HG02623 (cell line): ENCODE measurements at regions not wholly inside any gene's neighbourhood (a gene's known extent, or its start where the extent isn't known, plus 50 kb on each side); places are given as distances from the start of the nearest gene placed in this dataset.

Experiments
- ATAC-seq: cut with Tn5 transposase; IDR thresholded peaks from one replicate; pipeline ENCODE4 v1.9.1; 2021; ENCODE audit warnings: moderate library complexity; ENCODE audit not compliant: unreplicated experiment

DNA sequence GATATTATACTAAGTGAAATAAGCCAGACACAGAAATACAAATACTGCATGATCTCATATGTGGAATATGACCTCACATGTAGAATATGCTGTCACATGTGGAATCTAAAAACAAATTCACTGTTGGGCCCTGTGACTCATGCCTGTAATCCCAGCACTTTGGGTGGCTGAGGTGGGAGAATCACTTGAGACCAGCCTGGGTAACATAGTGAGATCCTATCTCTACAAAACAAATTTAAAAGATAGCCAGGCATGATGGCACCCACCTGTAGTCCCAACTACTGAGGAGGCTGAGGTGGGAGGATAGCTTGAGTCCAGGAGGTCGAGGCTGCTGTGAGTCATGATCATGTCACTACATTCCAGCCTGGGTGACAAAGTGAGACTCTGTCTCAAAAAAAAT lies 160.3 kb downstream of the PTEN start:
- no peak for ATAC-seq

- no peak for ATAC-seq
These were observed 162.6 kb downstream of the PTEN start for GRCh38 chr10:88026031-88026430.

GRCh38 chr10:88027570-88027969 lies 164.1 kb downstream of the PTEN start:
- no peak for ATAC-seq

- ATAC-seq, result no peak
These were observed 164.6 kb downstream of the PTEN start for GRCh38 chr10:88028072-88028471.

GRCh38 chr10:88028654-88029053 lies 165.2 kb downstream of the PTEN start:
- no peak for ATAC-seq

- ATAC-seq, result no peak
These were observed 169.1 kb downstream of the PTEN start for GRCh38 chr10:88032566-88032965.

DNA sequence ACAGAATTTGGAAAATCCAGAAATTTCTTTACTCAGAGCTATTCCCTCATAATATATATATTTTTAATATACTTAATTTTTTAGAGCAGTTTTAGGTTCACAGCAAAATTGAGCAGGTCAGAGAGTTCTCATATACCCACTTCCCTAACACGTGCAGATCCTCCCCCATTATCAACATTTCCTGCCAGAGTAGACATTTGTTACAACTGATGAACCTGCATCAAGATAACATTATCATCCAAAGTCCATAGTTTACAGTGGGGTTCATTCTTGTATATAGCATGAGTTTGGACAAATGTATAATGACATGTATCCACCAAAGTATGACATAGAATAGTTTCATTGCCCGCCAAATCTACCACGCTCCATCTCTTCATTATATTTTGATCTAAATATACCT lies 170.0 kb downstream of the PTEN start:
- no peak for ATAC-seq

GRCh38 chr10:88033793-88034192 lies 170.4 kb downstream of the PTEN start:
- ATAC-seq, result no peak

DNA sequence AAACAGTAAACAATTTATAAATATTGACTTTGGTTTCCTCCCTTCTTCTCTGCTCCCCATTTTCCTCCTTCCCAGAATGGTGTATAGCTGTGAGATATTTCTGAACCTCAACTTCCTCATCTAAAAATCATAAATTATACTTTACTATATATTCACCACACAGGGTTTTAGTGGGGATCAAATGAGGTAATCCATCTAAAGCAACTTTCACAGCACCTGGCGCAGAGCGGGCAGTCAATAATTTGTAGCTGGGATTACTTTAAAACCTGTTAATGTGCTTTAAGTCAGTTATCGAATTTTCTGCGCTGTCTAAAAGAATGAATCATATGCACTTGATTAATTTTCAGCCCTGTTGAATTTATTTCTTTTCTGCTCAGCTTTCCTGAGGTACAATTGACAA lies 172.7 kb downstream of the PTEN start:
- no peak for ATAC-seq

GRCh38 chr10:88037623-88038022 lies 174.2 kb downstream of the PTEN start:
- no peak for ATAC-seq

DNA sequence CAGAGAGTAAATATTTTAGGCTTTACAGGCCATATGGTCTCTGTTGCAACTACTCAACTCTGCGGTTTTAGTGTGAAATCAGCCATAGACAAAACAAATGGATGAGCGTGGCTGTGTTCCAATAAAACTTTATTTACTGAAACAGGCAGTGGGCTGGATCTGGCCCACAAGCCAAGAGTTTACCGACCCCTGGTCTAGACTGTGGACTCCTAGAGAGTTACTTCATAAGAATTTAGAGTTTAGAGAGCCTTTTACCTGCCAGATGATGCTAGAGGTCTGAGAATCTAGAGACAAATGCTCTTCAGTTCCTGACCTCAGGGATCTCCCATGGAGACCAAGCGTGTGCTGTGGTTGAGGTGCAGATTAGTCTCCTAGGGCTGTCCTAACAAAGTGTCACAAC lies 174.8 kb downstream of the PTEN start:
- no peak for ATAC-seq

DNA sequence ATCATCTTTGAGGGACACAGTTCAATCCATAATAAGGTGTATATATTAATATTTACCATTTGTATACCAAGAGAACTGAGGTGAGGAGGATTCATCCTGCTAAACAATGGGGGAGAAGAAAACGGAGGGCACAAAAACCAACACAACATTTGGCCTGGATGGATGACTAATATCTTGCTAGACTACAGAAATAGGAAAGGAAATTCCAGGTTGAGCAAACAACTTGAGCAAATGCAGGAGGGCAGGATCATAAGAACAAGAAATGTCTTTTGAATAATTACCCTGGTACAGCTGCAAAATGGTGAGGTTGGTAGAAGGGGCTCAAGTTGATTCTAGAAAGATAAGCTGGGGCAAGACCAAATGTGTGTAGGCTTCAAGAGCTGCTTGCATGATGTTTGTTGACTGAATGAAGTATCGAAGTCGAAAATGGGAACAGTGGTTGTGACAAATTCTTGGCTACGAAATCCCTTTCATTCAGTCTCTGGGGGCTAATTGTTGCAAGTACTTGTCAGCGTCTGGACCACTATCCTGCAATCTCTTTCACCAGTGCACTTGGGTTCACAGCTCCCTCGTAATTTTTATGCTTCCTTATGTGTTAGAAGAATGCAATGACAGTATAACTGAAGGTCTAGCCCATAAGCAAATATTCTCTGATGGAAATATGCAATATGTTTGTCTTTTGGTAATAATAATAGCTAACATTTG lies 176.2 kb downstream of the PTEN start:
- no peak for ATAC-seq

- ATAC-seq, result no peak
These were observed 178.1 kb downstream of the PTEN start for GRCh38 chr10:88041243-88042159.

DNA sequence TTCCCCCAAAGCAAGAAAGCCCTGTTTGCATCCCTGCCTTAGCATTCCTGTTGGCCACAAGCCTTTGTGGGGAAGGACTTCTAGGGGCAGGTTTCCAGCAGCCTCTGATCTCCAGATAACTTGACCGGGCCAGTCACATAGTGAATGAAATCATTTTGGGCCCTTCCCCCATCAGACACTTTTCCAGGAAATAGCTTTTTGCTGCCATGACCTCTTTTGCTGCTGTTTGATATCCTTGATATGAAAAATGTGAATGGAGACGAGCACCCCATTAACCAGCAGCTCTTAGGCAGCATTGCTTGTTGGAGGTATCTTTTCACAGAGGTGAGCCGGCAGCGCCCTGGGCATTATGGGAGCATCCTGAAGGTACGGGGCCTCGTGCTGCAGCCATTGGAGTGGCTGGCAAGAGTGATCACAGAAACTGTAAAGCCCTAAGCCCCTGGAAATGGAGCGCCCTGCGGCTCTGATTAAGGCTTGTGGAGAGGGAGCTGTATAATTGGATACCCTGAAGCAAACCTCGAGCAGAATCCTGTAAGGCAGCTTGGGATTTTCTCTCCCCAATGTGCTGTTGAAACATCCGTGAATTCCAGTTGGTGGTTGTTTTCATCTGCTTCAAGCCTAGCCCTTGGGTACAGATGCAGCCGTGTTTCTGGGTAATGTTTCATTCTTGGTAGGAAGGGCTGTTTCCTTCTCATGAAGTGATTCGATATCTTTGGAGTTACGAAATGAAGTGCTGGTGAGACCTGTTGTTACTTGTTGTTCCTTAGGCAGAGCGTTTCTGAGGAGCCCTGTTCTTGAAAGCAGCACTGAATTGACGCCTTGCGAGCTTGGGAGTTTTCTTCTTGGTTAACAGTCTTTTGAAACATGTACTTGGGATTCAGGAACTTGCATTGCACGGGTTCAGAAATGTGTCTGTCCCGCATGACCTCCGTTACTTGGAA lies 179.0 kb downstream of the PTEN start:
- no peak for ATAC-seq

GRCh38 chr10:88045096-88045495 lies 181.7 kb downstream of the PTEN start:
- no peak for ATAC-seq

DNA sequence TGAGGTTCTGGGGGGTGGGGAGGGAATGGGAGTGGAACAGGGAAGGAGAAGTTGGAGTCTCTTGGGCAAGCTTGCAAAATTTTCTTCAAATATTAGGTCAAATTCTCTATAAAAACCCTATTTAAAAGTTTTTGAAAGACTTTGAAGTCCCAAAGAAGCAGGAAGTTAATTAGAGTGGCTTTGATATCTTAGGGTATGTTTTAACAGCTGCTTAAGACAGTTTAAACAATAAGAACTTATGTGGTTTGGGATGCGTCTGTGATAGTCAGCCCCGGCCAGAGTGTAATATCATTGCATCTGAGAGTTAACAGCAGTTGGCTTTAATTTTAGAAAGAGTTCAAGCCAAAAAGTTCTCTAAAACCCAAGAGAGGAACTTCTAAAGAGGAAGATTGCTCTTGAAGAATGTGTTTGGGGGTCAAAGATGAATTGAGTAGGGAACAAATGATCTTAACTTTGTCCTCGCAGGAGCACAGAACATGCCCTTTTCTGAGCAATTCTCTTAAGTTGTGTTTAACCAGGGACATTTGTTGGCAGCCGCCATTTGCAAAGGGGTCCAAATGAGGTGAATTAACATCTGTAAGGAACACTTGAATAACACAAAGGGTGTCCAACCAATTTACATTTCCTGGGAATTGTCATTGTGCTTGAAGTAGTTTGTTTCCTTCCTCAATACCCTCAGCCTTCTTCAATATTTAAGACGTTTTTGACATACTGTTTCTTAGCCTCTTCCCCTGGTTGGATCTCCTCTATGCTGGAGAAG lies 182.4 kb downstream of the PTEN start:
- ATAC-seq, result no peak

DNA sequence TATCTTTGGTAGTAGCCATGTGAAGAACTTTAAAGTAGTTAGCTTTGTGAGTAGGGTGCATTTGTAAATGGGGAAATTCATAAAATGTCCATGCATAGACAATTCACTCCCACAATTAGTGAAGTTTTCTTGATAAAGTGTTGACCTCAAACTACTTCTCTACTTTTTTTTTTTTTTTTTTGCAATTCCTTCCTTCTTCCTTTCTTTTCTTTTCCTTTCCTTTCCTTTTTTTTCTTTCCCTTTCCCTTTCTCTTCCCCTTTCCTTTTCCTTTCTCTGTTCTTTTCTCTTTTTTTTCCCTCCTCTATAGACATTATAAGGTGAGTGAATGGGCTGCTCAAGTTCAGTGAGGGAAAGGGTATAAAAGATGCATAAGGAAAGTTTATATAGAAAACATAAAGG lies 184.2 kb downstream of the PTEN start:
- no peak for ATAC-seq

DNA sequence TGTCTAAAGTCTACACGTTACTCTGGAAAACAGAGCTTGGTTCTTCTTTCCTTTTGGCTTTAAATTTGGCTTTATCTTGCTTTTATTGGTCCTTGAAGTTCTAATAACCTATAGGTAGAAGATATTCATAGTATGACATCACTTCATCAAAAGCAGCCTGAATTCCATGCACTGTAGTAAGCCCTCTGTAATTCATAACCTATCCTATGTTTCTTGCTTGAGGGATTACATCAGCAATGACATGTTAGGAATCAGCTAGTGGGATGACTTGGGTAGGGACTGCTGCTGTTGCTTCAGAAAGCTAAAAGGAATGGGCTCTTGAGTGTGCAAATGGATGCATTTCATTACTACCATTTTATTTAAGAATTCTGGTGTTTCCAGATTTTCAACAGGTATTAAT lies 184.9 kb downstream of the PTEN start:
- ATAC-seq, result no peak

DNA sequence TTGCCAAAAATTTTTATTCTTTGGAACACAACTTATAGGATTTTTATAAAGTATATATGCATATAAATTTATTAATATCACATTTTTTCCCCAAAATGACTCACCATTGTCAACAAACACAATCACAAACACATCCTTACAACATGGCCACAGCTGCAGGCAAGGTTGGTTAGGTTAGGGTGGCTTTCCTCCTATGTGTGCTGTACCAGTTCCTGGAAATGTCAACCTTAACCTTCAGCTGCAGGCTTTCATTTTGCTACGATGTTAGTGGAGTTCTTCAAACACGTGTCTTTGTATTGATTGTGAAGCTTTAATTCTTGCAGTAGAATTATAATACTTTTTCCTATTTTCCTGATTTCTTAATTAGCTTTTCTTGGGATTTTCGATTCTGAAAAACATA lies 185.8 kb downstream of the PTEN start:
- ATAC-seq, result no peak

DNA sequence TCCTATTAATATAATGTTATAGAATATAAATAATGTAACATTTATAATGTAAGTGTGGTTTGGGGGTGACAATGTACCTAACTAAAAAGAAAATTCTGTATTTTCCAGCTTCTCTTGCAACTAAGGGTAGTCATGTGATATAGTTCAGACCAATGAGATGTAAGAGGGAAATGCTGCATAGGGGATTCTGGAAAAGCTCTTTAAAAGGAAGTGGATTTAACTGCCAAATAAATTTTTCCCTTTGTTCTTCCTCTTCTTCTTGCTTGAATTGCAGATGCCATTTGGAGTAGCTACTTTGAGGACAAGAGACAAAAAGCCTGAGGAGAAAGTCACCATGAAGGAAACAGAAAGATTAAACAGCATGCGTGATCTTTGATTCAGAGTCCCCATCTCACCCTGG lies 194.3 kb downstream of the PTEN start:
- no peak for ATAC-seq

DNA sequence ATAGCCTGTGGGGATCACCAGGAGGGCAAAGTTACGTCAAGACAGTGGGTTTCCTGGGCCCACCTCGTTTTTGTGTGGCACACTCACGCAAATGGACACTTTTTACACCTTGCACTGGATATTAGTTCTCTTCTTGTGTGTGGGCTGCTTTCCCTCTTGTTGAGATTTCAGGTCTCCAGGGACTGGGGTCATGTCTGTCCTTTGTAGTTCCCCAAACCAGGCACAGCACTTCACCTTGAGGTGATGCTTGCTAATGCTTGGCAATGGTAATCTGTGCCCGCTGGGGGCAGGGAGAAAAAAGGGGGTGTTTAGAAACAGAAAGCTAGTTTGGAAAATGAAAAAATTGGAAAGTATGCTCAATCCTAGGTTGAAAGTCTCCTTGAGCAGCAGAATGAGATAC lies 195.3 kb downstream of the PTEN start:
- ATAC-seq, result no peak
